ES-I3 (cell line): ENCODE measurements at regions not wholly inside any gene's neighbourhood (a gene's known extent, or its start where the extent isn't known, plus 50 kb on each side); places are given as distances from the start of the nearest gene placed in this dataset.
"Not testable (repeated sequence)": the region's sequence is repeated elsewhere in the genome, so short reads cannot be mapped to it uniquely, and the experiment has no call there.

Source experiments
- H3K36me3 ChIP-seq: 2 replicates; pipeline ENCODE4 v1.6.1; 2013; ENCODE audit warnings: mild to moderate bottlenecking, low read length, control low read depth, moderate library complexity; ENCODE audit not compliant: insufficient read depth
- H3K4me1 ChIP-seq: 2 replicates; pipeline ENCODE4 v1.6.1; 2013; ENCODE audit warnings: mild to moderate bottlenecking, control low read depth, low read length; ENCODE audit not compliant: insufficient read depth
- H3K9ac ChIP-seq: 2 replicates; pipeline ENCODE4 v1.6.1; 2013; ENCODE audit warnings: low read depth, mild to moderate bottlenecking, low read length, moderate library complexity
- H3K9me3 ChIP-seq: 2 replicates; pipeline ENCODE4 v1.6.1; 2013; ENCODE audit warnings: mild to moderate bottlenecking, low read length, moderate library complexity; ENCODE audit not compliant: control insufficient read depth, insufficient read depth

- Histone ChIP-seq H3K36me3 (no peaks in the 10 kb centered on the region), H3K4me1 (no peaks in the 10 kb centered on the region; the same call in 1 of the 2 replicates), H3K9me3 (no peaks in the 10 kb centered on the region), H3K9ac (no peak overlapping the region)
Observed at GRCh38 chr13:22929381-22930126, 251.2 kb upstream of the SGCG start.

- no peaks in the 10 kb centered on the region for H3K36me3 ChIP-seq
- no peaks in the 10 kb centered on the region; the same call in 1 of the 2 replicates for H3K4me1 ChIP-seq
- no peak overlapping the region for H3K9ac ChIP-seq
- no peaks in the 10 kb centered on the region for H3K9me3 ChIP-seq
Observed at GRCh38 chr13:22931576-22931975, 249.2 kb upstream of the SGCG start.

GRCh38 chr13:22932632-22933412 lies 248.0 kb upstream of the SGCG start:
- H3K9ac ChIP-seq, H3K36me3 ChIP-seq, H3K9me3 ChIP-seq, H3K4me1 ChIP-seq: not testable (repeated sequence)

GRCh38 chr13:22933571-22934181 lies 247.1 kb upstream of the SGCG start:
- Histone ChIP-seq H3K4me1 (no peaks in the 10 kb centered on the region), H3K9me3 (no peaks in the 10 kb centered on the region), H3K36me3 (no peaks in the 10 kb centered on the region), H3K9ac (no peak overlapping the region)

GRCh38 chr13:22934744-22935523 lies 245.8 kb upstream of the SGCG start:
- no peak overlapping the region for H3K9ac ChIP-seq
- H3K9me3 ChIP-seq, result peaks cover 6% of the 10 kb centered on the region; the same call in 1 of the 2 replicates
- H3K4me1 ChIP-seq, result no peaks in the 10 kb centered on the region
- H3K36me3 ChIP-seq, result no peaks in the 10 kb centered on the region

- Histone ChIP-seq H3K9ac (no peak overlapping the region), H3K36me3 (no peaks in the 10 kb centered on the region), H3K9me3 (peaks cover 6% of the 10 kb centered on the region; the same call in 1 of the 2 replicates), H3K4me1 (no peaks in the 10 kb centered on the region)
Observed at GRCh38 chr13:22936228-22936627, 244.6 kb upstream of the SGCG start.

- Histone ChIP-seq H3K9me3 (peaks cover 6% of the 10 kb centered on the region; the same call in 1 of the 2 replicates), H3K36me3 (no peaks in the 10 kb centered on the region), H3K4me1 (no peaks in the 10 kb centered on the region), H3K9ac (no peak overlapping the region)
Observed at GRCh38 chr13:22937241-22937640, 243.5 kb upstream of the SGCG start.

- H3K4me1 ChIP-seq, result no peaks in the 10 kb centered on the region
- peaks cover 6% of the 10 kb centered on the region; the same call in 1 of the 2 replicates for H3K9me3 ChIP-seq
- no peak overlapping the region for H3K9ac ChIP-seq
- H3K36me3 ChIP-seq, result no peaks in the 10 kb centered on the region
Observed at GRCh38 chr13:22937953-22938352, 242.8 kb upstream of the SGCG start.

GRCh38 chr13:22938576-22938975 lies 242.2 kb upstream of the SGCG start:
- Histone ChIP-seq H3K4me1 (no peaks in the 10 kb centered on the region), H3K9ac (no peak overlapping the region), H3K9me3 (peaks cover 6% of the 10 kb centered on the region; the same call in 1 of the 2 replicates), H3K36me3 (no peaks in the 10 kb centered on the region)

GRCh38 chr13:22939157-22939556 lies 241.6 kb upstream of the SGCG start:
- H3K36me3 ChIP-seq, result no peaks in the 10 kb centered on the region

GRCh38 chr13:22940090-22940710 lies 240.6 kb upstream of the SGCG start:
- H3K4me1 ChIP-seq, result no peaks in the 10 kb centered on the region
- H3K9me3 ChIP-seq, result peaks cover 6% of the 10 kb centered on the region; the same call in 1 of the 2 replicates
- H3K36me3 ChIP-seq, result no peaks in the 10 kb centered on the region
- no peak overlapping the region for H3K9ac ChIP-seq

More at GRCh38 chr13:22939157-22939556, 241.6 kb upstream of the SGCG start:
- peaks cover 6% of the 10 kb centered on the region; the same call in 1 of the 2 replicates for H3K9me3 ChIP-seq
- no peaks in the 10 kb centered on the region for H3K4me1 ChIP-seq
- H3K9ac ChIP-seq, result no peak overlapping the region

- Histone ChIP-seq H3K4me1 (no peaks in the 10 kb centered on the region), H3K36me3 (no peaks in the 10 kb centered on the region), H3K9ac (no peak overlapping the region), H3K9me3 (peaks cover 6% of the 10 kb centered on the region; the same call in 1 of the 2 replicates)
Observed at GRCh38 chr13:22940736-22941135, 240.0 kb upstream of the SGCG start.

GRCh38 chr13:22941495-22941894 lies 239.3 kb upstream of the SGCG start:
- not testable (repeated sequence) for H3K4me1 ChIP-seq

More at GRCh38 chr13:22941495-22941894, 239.3 kb upstream of the SGCG start:
- H3K9me3 ChIP-seq, H3K9ac ChIP-seq, H3K36me3 ChIP-seq: not testable (repeated sequence)
